ENCODE measurements at regions not wholly inside any gene's neighbourhood (a gene's known extent, or its start where the extent isn't known, plus 50 kb on each side); places are given as distances from the start of the nearest gene placed in this dataset.

GRCh38 chr9:25904701-25905100, 226.5 kb upstream of the TUSC1 start:
- Mint-ChIP-seq H3K9me3 (ENCODE audit: low read depth) (no peaks in the 10 kb centered on the region), H3K36me3 (ENCODE audit: low read depth) (peaks cover 2% of the 10 kb centered on the region), H3K27ac (ENCODE audit: unreplicated experiment) (no peak overlapping the region), H3K27me3 (ENCODE audit: low read depth) (peaks cover 26% of the 10 kb centered on the region), H3K4me3 (ENCODE audit: unreplicated experiment) (no peak overlapping the region), H3K4me1 (ENCODE audit: low read depth) (no peaks in the 10 kb centered on the region)
- no peak for TF ChIP-seq CTCF (IDR thresholded peaks at IDR 0.05)
- no peak for DNase-seq (ENCODE audit: low spot score)

- DNase-seq (ENCODE audit: low spot score) = no peak
- Mint-ChIP-seq H3K4me1 (ENCODE audit: low read depth) (no peaks in the 10 kb centered on the region), H3K9me3 (ENCODE audit: low read depth) (peaks cover 22% of the 10 kb centered on the region), H3K27ac (ENCODE audit: unreplicated experiment) (no peak overlapping the region), H3K36me3 (ENCODE audit: low read depth) (no peaks in the 10 kb centered on the region), H3K4me3 (ENCODE audit: unreplicated experiment) (no peak overlapping the region), H3K27me3 (ENCODE audit: low read depth) (peaks cover 3% of the 10 kb centered on the region)
- no peak for TF ChIP-seq CTCF (IDR thresholded peaks at IDR 0.05)
Observed at GRCh38 chr9:25891527-25891926, 213.3 kb upstream of the TUSC1 start.

- no peak overlapping the region for H3K27ac Mint-ChIP-seq (ENCODE audit: unreplicated experiment)
- no peak for TF ChIP-seq CTCF (IDR thresholded peaks at IDR 0.05)
- no peaks in the 10 kb centered on the region for H3K36me3 Mint-ChIP-seq (ENCODE audit: low read depth)
- H3K27me3 Mint-ChIP-seq (ENCODE audit: low read depth) = peaks cover 5% of the 10 kb centered on the region
- H3K4me1 Mint-ChIP-seq (ENCODE audit: low read depth) = no peaks in the 10 kb centered on the region
- H3K4me3 Mint-ChIP-seq (ENCODE audit: unreplicated experiment) = no peak overlapping the region
- H3K9me3 Mint-ChIP-seq (ENCODE audit: low read depth) = peaks cover 15% of the 10 kb centered on the region
- no peak for DNase-seq (ENCODE audit: low spot score)
Observed at GRCh38 chr9:25889661-25890060, 211.4 kb upstream of the TUSC1 start.

- DNase-seq (ENCODE audit: low spot score) = no peak
- H3K27me3 Mint-ChIP-seq (ENCODE audit: low read depth) = peaks cover 5% of the 10 kb centered on the region
- H3K4me1 Mint-ChIP-seq (ENCODE audit: low read depth) = no peaks in the 10 kb centered on the region
- no peak overlapping the region for H3K4me3 Mint-ChIP-seq (ENCODE audit: unreplicated experiment)
- no peak overlapping the region for H3K27ac Mint-ChIP-seq (ENCODE audit: unreplicated experiment)
- H3K36me3 Mint-ChIP-seq (ENCODE audit: low read depth) = no peaks in the 10 kb centered on the region
- H3K9me3 Mint-ChIP-seq (ENCODE audit: low read depth) = peaks cover 12% of the 10 kb centered on the region
- no peak for TF ChIP-seq CTCF (IDR thresholded peaks at IDR 0.05)
Observed at GRCh38 chr9:25876248-25876647, 198.0 kb upstream of the TUSC1 start.

- H3K9me3 Mint-ChIP-seq (ENCODE audit: low read depth) = no peaks in the 10 kb centered on the region
- no peak overlapping the region for H3K4me3 Mint-ChIP-seq (ENCODE audit: unreplicated experiment)
- H3K27ac Mint-ChIP-seq (ENCODE audit: unreplicated experiment) = no peak overlapping the region
Observed at GRCh38 chr9:25864509-25864908, 186.3 kb upstream of the TUSC1 start.

More at GRCh38 chr9:25864509-25864908, 186.3 kb upstream of the TUSC1 start:
- TF ChIP-seq CTCF (IDR thresholded peaks at IDR 0.05) = no peak
- Mint-ChIP-seq H3K36me3 (ENCODE audit: low read depth) (no peaks in the 10 kb centered on the region), H3K27me3 (ENCODE audit: low read depth) (peaks cover 8% of the 10 kb centered on the region), H3K4me1 (ENCODE audit: low read depth) (no peaks in the 10 kb centered on the region)
- no peak for DNase-seq (ENCODE audit: low spot score)
